ENCODE measurements at regions not wholly inside any gene's neighbourhood (a gene's known extent, or its start where the extent isn't known, plus 50 kb on each side); places are given as distances from the start of the nearest gene placed in this dataset.
A peak's percentile ranks its signal among the peaks of the same experiment; 100 is the strongest.

DNA sequence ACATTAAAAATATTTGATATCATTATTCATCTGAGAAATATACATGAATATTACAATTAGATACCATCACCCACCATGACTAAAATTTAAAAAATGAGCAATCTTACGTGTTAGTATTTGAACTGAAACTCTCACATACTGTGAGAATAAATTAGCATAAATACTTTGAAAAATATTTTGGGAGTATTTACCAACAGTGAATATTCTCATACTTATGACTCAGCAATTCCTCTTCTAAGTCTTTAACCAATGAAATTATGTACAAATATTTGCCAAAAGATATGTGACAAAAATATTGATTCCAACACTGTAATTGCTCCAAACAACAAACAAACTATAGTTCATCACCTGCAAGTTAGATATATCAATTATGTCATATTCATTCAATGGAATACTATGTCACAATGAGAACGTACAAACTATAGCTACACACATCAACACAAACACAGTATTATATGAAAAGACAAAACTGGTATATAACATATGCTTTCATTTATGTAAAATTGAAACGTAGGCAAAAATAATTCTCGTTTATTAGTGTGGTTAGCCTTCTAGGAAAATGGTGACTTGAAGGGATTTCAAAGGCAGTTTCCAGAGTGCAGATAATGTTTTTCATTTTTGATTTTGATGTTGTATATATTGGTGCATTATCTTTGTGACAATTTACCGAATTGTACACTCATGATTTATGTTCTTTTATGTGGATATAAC lies 742.2 kb downstream of the SLC16A7 start:
- no peak for DNase-seq (ENCODE audit: low read depth)

DNA sequence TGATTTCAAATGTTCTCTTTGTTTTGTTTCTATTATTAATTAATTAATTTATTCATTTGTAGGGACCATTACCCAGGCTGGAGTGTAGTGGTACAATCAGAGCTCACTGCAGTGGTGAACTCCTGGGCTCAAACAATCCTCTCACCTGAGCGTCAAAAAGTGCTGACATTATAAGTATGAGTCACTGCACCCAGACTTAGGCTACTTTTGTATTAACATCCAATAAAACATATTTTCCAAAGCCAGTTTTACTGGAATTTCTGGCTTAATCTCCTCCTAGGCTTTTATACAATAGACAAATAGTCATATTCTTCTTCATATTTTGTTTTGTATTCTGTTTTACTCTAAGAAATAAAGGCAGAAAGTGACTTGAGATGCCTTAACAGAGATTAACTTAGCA lies 749.6 kb downstream of the SLC16A7 start:
- DNase-seq (ENCODE audit: low read depth) = no peak

DNA sequence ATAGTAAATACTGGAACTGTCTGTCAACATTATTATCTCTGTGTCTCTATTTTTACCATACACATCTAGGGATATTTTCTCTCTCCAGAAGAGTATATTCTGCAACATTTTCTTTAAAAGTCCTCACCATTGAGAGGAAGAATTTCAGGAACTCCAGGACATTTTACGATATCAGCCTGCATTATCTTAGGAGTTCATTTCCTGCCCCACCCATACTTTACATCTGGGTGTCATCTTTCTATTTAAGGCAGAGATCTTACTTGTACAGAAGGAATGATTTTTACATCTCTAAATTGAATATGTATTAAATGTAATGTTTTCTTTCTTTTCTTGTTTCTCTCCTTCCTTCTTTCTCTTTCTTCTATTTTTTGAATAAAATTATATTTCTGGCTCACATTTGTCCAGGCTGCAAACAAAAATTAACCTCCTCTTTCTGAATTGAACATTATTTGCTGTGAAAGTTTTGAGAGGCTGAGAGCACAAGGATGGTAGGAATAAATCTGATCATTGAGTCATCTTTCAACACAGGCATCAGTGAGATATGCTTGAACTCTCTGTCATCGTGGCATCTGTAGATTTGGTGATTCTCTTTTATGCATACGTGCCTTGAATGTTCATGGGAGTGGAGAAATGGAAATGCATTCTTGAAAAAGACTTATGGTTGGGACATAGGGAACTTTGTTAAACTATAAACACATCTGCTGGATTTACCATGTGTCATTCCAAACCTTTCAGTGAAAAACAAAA lies 753.6 kb downstream of the SLC16A7 start:
- DNase-seq (ENCODE audit: low read depth) = peak; percentile 4

DNA sequence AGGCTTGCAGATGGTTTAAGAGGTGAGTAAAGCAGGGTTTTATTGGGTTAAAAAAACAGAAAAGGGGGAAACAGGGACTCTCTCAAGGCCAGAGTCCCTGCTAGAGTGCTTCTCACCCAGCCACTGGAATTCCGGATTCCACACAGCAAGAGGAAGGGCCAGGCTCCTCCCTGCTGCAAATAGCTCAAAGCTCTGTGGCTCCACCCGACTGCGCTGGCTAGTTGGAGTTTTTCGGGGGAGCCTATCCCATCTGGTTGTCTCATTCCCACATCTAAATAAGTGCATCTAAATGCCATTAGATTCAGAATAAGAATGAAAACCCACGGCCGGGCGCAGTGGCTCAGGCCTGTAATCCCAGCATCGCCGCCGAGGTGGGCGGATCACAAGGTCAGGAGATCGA lies 791.5 kb downstream of the SLC16A7 start:
- no peak for DNase-seq (ENCODE audit: low read depth)

DNA sequence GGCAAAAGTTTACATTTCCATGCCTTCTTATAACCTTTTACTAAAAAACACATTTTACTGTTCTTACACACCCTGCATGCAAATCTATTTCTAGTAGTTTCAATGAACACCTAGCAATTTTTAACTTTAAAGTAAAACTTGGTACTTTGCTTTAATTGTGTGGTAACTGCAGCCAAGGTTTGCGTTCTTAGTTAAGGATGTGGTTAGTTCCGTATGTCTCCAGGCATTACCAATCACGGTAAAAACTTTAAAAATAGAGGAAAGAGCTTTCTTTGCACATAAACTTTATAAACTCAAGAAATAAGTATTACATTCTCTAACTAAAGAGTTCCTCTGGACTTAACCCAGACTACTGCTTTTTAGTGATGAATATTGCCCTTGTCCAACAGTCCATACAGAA lies 795.2 kb downstream of the SLC16A7 start:
- DNase-seq (ENCODE audit: low read depth) = no peak

DNA sequence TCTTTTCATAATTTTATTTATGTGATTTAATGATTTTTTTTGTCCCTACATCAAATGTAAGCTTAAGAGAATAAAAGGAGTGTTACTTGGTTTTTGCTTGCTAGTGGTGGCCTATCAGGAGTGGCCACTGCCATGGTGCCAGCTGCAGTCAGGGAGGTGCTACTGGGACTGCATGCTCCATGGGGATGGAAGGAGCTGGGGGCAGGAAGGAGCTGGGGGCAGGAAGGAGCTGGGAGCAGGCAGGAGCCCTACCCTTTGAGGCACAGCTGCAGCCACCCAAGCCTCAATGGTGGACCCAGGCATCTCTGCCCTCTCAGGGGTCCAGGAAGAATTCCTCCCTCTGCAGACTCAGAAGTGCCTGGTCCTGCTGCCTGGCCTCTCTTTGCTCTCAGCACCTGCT lies 796.0 kb downstream of the SLC16A7 start:
- DNase-seq (ENCODE audit: low read depth) = no peak

DNA sequence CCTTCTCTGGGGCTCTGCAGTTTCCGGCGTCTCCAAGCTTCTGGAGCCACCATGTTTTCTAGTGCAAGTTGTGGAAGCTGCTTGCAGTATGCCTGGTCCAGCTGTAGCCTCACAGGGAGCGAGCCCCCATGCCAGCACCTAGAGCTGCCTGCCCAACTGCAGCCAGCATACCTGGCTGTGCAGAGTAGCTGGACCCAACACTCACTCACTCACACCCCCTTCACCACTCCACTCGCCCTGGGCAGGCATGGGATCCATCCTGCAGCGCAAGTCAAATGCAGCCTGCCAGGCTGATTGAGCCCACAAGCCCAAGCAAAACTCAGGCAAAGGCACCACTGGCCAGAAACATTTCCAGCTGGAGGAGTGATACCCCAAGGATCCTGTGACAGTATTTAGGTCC lies 797.3 kb downstream of the SLC16A7 start:
- DNase-seq (ENCODE audit: low read depth) = no peak

DNA sequence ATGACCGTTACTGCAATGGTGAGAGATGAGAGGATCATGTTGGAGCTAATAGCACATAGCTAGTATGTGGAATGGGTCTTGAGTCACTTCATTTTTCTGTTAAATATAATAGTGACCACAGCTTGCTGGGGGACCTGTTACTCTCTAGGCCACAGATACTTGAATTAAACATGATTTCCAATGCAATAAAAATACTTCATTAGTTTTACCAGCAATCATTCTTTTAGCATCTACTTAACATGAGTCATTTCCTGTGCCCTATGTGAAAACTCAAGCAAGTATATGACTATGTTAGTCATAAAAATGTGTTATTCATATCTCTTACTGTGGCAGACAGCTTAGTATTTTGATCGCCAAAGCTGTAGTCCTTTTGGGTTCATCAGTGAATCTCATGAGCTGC lies 798.8 kb downstream of the SLC16A7 start:
- peak; percentile 69 for DNase-seq (ENCODE audit: low read depth)

DNA sequence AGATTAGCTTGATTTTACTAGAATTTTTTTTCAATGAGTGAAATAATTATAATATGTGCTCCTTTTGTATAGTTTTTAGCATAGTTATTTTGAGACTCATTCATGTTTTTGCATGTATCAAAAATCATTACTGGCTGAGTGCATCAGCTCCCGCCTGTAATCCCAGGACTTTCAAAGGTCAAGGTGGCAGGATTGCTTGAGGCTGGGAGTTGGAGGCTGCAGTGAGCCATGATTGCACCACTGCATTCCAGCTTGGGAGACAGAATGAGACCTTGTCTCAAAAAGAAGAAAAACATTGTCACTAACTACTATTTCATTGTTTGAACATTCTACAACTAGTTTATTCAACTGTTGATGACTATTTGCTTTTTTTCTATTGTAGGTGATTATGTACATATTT lies 802.7 kb downstream of the SLC16A7 start:
- DNase-seq (ENCODE audit: low read depth) = peak; percentile 51

DNA sequence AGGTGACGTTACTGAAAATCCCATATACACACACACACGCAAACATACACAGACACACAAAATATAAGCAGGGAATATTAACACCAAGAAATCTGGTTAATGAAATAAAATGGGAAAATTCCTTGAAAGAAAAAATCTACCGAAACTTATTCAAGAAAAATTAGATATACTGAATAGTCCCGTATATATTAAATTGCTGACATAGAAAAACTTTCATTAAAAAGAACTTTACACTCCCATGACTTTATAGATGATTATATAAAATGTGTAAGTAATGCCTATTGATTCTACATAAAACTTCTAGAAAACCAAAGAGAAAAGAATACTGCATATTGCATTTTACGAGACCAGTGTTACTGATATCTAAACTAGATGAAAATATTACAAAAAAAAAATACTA lies 803.2 kb downstream of the SLC16A7 start:
- DNase-seq (ENCODE audit: low read depth) = no peak

DNA sequence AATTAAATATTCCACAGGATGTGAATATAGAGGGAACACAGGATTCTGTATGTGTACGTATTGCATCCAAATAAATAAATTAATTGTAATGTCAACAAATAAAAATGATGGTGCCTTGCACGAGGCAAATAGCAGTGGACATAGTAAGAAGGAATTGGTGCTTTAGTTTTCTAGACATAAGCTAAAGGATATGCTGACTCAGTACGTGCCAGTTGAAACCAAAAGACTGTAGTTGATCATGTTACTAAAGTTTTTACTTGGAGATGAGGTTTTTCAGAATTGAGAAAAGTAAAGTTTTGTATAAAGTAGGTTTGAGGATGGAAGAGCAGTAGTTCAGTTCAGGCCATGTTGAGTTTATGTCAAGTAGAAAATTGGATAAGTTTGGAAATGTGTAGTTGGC lies 807.2 kb downstream of the SLC16A7 start:
- no peak for DNase-seq (ENCODE audit: low read depth)

DNA sequence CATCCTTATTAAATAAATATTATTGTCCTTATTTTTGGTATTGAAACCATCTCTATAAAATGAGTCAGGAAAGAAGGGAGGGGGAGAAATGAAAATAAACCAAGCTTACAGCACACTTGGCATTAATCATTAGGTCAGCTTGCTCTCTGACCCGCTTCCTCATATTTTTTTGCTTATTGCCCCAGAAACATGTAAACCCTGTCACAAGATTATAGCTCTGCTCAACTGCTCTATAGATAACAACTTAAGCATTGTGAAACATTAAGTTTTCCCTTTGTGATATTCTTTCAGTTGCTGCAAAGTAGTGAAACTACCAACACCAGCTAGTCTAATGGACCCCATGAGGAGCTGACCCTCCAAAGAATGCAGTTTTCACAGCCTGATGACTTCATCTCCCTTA lies 819.5 kb downstream of the SLC16A7 start:
- DNase-seq (ENCODE audit: low read depth) = peak; percentile 73

DNA sequence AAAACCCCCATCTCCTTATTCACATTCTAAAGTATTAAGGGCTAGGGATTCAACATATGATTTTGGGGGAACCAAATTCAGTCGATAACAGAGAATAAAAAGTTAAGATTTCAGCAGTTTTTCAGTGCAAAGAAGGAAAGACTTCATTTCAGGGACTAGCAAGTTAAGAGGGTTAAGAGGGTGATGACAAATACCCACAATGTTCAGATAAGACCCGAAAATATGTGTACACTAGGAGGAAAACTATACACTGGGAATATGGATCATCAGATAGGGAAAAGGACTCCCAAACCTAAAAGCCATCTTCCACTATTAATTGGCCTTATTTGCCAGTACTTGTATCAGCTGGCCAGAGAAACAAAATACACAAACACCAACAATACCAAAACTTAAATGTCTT lies 824.2 kb downstream of the SLC16A7 start:
- no peak for DNase-seq (ENCODE audit: low read depth)

DNA sequence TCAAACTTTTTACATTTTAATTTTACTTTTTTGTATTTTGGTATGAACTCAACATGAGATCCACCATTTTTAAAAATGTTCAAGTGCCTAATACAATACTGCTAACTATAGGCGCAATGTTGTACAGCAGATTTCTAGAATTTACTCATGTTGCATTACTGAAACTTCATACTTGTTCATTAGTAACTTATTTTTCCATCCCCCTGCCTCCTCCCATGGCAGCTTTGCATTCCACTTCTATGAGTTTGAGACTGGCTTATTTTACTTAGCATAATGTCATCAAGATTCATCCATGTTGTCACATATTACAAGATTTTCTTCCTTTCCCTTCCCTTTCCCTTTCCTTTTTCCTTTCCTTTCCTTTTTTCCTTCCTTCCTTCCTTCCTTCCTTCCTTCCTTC lies 825.9 kb downstream of the SLC16A7 start:
- no peak for DNase-seq (ENCODE audit: low read depth)

DNA sequence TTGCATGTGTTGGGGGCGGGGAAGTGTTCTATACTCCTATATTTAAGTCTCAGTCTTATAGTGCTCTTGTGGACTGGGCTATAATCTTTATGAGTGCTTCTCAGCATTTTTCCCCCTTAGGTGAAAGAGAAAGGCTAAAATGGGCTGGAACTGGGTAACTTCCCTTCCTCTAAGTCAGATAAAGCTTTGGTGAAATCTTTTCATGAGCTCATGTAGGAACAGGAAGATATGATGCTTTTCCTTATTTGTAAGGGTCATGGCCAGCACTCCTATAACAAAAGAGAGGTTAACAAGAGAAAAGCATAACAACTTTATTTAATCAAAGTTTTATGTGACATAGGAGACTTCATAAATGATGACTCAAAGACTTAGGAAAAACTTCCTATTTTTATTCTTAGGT lies 841.5 kb downstream of the SLC16A7 start:
- DNase-seq (ENCODE audit: low read depth) = no peak

DNA sequence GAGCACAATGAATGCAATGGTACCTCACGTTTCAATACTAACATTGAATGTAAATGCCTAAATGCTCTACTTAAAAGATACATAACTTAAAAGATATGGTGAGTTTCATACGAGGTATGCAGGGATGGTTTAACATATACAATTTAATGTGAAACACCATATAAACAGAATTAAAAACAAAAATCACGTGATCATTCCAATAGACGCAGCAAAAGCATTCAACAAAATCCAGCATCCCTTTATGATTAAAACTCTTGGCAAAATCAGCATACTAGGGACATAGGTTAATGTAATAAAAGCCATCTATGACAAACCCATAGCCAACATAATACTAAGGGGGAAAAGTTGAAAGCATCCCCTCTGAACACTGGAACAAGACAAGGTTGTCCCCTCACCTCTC lies 845.7 kb downstream of the SLC16A7 start:
- no peak for DNase-seq (ENCODE audit: low read depth)

DNA sequence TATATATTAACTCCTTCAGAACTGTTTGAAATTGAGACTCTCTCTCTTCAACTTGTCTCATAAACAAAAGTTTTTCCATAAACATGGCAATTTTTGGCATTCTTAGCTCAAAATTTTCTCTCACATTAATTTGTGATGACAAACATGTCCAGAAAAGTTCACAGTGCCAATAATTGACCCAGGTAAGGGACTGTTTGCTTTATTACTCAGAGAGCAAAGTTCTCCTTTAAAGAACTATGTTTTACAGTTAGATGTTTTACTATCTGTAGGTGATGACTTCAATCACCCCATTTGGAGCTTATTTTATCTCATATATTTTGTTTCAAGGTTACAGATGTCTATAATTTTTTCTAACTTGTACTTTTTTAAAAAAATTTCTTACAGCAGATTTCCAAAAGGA lies 855.6 kb downstream of the SLC16A7 start:
- no peak for DNase-seq (ENCODE audit: low read depth)

DNA sequence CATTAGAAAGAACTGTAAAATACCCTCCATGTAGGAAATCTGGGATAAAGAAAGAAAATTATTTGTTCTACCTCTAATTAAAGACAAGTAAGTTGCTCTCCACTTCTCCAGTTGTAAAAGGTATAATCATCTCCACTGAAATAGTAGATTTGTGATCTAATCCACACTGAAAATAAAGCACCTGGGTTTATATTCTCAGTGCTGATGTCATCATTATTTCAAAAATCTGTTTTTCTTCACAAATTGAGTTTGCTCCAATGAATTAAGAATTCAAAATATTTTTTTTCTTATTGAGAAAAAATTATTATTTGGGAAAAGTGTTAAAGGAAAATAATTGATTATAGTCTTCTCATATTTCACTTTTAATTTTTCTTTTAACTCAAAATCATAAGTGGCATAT lies 869.2 kb downstream of the SLC16A7 start:
- DNase-seq (ENCODE audit: low read depth) = no peak

DNA sequence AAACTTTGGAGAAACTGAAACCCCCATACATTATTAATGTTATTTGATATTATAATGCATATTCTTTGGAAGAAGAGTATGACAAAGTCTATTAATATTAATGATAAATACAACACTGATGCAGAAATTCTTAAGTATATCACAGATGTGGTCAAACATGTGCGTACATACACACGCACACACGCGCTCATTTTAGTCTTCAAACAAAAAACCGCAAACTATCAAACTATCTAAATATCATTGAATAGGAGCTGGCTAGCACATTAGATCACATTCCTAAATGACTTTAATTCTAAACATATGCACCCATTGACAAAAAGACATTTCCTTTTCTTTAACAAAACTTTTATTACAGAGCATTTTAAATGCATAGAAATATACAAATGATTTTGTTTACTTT lies 872.7 kb downstream of the SLC16A7 start:
- no peak for DNase-seq (ENCODE audit: low read depth)

DNA sequence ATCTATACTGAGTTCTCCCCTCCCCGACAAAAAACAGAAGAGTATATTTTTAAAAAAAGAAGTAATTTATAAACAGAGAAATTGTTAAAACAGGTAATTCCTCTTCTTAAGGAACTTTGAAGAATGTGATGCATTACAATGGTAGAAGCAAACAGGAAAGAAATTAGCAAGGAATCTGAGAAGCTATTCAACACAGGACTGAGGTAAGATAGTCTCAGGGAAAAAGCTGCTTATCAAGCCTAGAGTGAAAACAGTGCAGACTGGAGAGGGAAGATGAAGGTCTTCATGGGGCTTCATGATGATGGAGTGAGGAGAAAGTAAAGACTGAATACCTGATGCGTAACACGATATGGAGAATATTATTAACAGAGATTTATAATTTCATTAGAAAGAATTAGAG lies 880.0 kb downstream of the SLC16A7 start:
- DNase-seq (ENCODE audit: low read depth) = no peak

DNA sequence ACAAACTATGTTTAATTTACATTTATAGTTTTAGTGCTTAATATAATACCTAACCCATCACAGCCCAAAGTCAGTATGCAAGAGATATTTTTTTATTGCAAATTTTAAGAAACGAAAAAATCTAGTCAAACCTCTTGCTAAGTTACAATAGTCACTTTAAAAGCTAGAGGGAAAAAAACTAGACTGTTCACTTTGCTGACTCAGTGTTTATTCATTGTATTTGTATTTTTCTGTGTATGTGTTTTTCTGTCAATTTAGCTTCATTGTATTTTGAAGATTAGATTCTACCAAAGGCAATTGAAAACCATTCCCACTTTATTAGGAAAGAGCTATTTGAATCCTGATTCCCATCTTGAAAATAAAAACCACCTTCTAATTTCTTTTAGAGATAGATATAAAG lies 891.5 kb downstream of the SLC16A7 start:
- no peak for DNase-seq (ENCODE audit: low read depth)

DNA sequence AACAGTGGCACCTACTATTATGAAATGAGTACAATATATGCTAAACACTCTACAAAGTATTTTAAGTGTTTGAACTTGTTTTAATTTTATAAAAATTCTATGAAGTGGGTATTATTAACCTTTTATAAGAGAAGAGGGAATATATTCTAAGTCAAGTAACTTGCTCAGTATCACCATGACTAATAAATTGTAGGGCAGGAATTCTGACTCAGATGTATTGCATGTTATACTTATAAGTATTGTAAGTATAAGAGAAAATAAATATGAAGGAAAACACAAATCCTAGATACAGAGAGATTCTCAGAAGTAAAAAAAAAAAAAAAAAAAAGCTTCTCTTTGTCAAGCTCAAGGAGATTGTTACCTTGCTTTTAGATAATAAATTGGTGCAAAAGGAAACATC lies 893.2 kb downstream of the SLC16A7 start:
- DNase-seq (ENCODE audit: low read depth) = peak; percentile 9

DNA sequence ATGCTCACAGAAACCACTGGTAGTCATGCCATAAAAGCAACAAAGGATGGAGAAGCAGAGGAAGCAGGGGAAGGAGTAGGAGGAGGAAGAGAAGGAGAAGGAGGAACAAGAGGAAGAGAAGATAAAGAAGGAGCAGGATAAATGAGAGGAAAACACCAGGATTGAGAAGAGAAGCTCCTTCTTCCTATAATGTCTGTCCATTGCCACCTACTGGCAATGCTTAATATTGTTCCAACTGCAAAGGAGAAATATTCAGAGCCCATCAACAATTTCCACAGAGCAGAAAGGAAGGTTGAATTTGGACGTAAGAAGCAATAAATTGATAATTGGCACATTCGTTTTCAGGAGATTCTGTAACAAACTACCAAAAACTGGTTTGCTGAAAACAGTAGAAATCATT lies 898.4 kb downstream of the SLC16A7 start:
- peak; percentile 59 for DNase-seq (ENCODE audit: low read depth)

DNA sequence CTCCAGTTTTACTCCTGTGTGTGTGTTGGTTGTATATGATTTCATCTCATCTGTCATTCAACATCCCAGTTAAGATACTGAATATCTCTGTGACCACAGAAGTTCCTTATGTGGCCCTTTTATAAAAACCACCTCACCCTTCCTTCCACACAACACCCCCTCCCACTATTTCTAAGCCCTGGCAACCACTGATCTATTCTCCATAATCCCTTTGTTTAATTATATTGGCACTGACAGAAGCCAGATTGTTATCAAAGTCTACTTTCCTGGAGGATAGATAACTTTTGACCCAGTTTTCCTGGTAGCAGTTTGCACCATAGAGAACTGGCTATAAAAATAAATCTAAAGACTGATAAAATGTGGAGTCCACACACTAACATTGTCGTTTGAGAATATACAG lies 902.8 kb downstream of the SLC16A7 start:
- DNase-seq (ENCODE audit: low read depth) = peak; percentile 21

Measured in amniotic epithelial cell (primary cell).